ENCODE measurements at regions not wholly inside any gene's neighbourhood (a gene's known extent, or its start where the extent isn't known, plus 50 kb on each side); places are given as distances from the start of the nearest gene placed in this dataset.

DNA sequence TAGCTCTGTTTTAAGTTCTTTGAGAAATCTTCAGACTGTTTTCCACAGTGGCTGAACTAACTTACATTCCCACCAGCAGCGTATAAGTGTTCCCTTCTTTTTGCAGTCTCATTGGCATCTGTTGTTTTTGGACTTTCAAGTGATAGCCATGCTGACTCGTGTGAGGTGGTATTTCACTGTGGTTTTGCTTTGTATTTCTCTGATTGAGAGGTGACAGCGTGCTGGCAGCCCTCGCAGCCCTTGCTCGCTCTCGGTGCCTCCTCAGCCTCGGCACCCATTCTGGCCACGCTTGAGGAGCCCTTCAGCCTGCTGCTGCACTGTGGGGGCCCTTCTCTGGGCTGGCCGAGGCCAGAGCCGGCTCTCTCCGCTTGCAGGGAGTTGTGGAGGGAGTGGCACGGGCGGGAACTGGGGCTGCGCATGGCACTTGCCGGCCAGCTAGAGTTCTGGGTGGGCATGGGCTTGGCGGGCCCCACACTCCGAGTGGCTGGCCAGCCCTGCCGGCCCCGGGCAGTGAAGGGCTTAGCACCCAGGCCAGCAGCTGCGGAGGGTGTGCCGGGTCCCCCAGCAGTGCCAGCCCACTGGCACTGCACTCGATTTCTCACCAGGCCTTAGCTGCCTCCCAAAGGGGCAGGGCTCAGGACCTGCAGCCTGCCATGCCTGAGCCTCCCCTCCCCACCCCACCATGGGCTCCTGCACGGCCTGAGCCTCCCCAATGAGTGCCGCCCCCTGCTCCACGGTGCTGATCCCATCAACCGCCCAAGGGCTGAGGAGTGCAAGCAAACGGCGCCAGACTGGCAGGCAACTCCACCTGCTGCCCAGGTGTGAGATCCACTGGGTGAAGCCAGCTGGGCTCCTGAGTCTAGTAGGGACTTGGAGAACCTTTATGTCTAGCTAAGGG lies 151.8 kb downstream of the IRS1 start:
- Histone ChIP-seq H3K4me3 (no peak overlapping the region), H2AFZ (no peak overlapping the region), H3K27ac (no peak overlapping the region), H3K9me3 (ENCODE audit: low read depth) (no peaks in the 10 kb centered on the region), H3K4me1 (ENCODE audit: insufficient read depth) (peaks cover 47% of the 10 kb centered on the region), H3K79me2 (ENCODE audit: insufficient read depth) (no peaks in the 10 kb centered on the region), H3K4me2 (ENCODE audit: unreplicated experiment) (no peak overlapping the region), H3K9me2 (ENCODE audit: insufficient read depth) (no peaks in the 10 kb centered on the region), H3F3A (ENCODE audit: insufficient read depth) (peaks cover 55% of the 10 kb centered on the region), H3K27me3 (replicated peaks; ENCODE audit: insufficient read depth) (no peaks in the 10 kb centered on the region), H3K36me3 (ENCODE audit: low read depth) (no peaks in the 10 kb centered on the region), H3K9ac (no peak overlapping the region), H4K20me1 (ENCODE audit: insufficient read depth) (no peaks in the 10 kb centered on the region)
- WGBS, 2 experiments (ENCODE audit: low coverage in 1 of 2, low lambda C conversion rate in 2 of 2, missing lambda C conversion rate in 2 of 2): 82 to 83% methylated on average over 20 to 28 of the region's 28 CpGs
- in situ Hi-C loops (cut with MboI): no loop called here
- TF ChIP-seq EZH2 (IDR thresholded peaks at IDR 0.05; ENCODE audit: insufficient read depth, poor library complexity, severe bottlenecking) (no peak), EZH2phosphoT487 (IDR thresholded peaks at IDR 0.05; ENCODE audit: insufficient read depth, low read depth) (no peak)
- no peak for DNase-seq

DNA sequence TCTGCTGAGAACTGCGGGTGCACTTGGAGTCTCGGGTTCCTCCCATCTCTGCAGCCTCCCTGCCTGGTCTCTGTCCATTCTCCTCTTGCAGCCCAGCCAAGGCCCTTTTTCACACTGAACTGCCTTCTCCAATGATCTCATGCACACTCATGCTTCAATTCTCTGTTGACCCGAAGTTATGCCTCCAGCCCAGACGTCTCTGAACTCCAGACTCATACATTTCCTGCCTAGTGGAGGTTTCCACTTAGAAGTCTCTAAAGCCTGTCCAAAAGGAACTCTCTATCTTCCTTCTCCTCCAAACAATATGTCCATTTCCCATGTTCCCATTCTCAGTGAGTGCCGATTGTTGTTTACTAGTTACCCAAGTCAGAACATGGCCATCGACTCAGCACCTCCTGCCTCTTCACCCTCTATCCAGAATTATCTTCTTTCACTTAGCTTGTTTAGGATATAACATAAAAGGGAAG lies 155.2 kb downstream of the IRS1 start:
- in situ Hi-C loops (cut with MboI): no loop called here
- TF ChIP-seq EZH2 (IDR thresholded peaks at IDR 0.05; ENCODE audit: insufficient read depth, poor library complexity, severe bottlenecking): no peak
- TF ChIP-seq EZH2phosphoT487 (IDR thresholded peaks at IDR 0.05; ENCODE audit: insufficient read depth, low read depth): no peak
- Histone ChIP-seq H3K36me3 (ENCODE audit: low read depth) (no peaks in the 10 kb centered on the region), H3K9me3 (ENCODE audit: low read depth) (no peaks in the 10 kb centered on the region), H4K20me1 (ENCODE audit: insufficient read depth) (no peaks in the 10 kb centered on the region), H3K9ac (peak overlapping the region; percentile 32), H3K4me3 (peak overlapping the region; percentile 11; the same call in 1 of the 2 replicates), H3K27me3 (replicated peaks; ENCODE audit: insufficient read depth) (no peaks in the 10 kb centered on the region), H2AFZ (peak overlapping the region; percentile 63), H3K4me2 (ENCODE audit: unreplicated experiment) (peak overlapping the region; percentile 40), H3K27ac (peak overlapping the region; percentile 76), H3K79me2 (ENCODE audit: insufficient read depth) (no peaks in the 10 kb centered on the region), H3K9me2 (ENCODE audit: insufficient read depth) (no peaks in the 10 kb centered on the region), H3K4me1 (ENCODE audit: insufficient read depth) (peaks cover 18% of the 10 kb centered on the region), H3F3A (ENCODE audit: insufficient read depth) (peaks cover 25% of the 10 kb centered on the region)
- WGBS, 2 experiments (ENCODE audit: low coverage in 1 of 2, low lambda C conversion rate in 2 of 2, missing lambda C conversion rate in 2 of 2): 16 to 27% methylated on average over 6 of the region's 6 CpGs
- DNase-seq: peak; percentile 88

DNA sequence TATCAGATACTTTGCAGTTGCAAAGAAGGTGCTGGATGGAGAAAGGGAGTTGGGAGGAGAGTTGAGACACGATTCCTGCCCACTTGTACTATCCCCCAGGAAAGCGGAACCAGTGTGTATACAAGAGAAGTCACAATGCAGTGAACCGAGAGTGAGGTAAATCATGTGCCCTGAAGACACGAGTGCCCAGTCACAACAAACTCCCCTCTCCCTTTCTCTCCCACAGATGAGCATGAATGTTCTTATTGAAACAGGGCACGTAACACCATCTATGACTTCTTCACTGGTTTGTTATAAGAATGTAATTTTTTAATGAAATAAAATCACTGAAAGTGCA lies 155.7 kb downstream of the IRS1 start:
- DNase-seq: no peak
- Histone ChIP-seq H3F3A (ENCODE audit: insufficient read depth) (peaks cover 24% of the 10 kb centered on the region), H3K79me2 (ENCODE audit: insufficient read depth) (no peaks in the 10 kb centered on the region), H3K36me3 (ENCODE audit: low read depth) (no peaks in the 10 kb centered on the region), H3K9me3 (ENCODE audit: low read depth) (no peaks in the 10 kb centered on the region), H3K4me1 (ENCODE audit: insufficient read depth) (peaks cover 18% of the 10 kb centered on the region), H3K9ac (no peak overlapping the region), H3K4me2 (ENCODE audit: unreplicated experiment) (peak overlapping the region; percentile 40), H3K9me2 (ENCODE audit: insufficient read depth) (no peaks in the 10 kb centered on the region), H3K4me3 (no peak overlapping the region), H2AFZ (peak overlapping the region; percentile 63; the same call in 1 of the 2 replicates), H3K27ac (peak overlapping the region; percentile 76), H4K20me1 (ENCODE audit: insufficient read depth) (no peaks in the 10 kb centered on the region), H3K27me3 (replicated peaks; ENCODE audit: insufficient read depth) (no peaks in the 10 kb centered on the region)
- TF ChIP-seq EZH2 (IDR thresholded peaks at IDR 0.05; ENCODE audit: insufficient read depth, poor library complexity, severe bottlenecking): no peak
- TF ChIP-seq EZH2phosphoT487 (IDR thresholded peaks at IDR 0.05; ENCODE audit: insufficient read depth, low read depth): no peak
- WGBS, 2 experiments (ENCODE audit: low coverage in 1 of 2, low lambda C conversion rate in 2 of 2, missing lambda C conversion rate in 2 of 2): 96% methylated on average over 5 of the region's 5 CpGs
- in situ Hi-C loops (cut with MboI): no loop called here

DNA sequence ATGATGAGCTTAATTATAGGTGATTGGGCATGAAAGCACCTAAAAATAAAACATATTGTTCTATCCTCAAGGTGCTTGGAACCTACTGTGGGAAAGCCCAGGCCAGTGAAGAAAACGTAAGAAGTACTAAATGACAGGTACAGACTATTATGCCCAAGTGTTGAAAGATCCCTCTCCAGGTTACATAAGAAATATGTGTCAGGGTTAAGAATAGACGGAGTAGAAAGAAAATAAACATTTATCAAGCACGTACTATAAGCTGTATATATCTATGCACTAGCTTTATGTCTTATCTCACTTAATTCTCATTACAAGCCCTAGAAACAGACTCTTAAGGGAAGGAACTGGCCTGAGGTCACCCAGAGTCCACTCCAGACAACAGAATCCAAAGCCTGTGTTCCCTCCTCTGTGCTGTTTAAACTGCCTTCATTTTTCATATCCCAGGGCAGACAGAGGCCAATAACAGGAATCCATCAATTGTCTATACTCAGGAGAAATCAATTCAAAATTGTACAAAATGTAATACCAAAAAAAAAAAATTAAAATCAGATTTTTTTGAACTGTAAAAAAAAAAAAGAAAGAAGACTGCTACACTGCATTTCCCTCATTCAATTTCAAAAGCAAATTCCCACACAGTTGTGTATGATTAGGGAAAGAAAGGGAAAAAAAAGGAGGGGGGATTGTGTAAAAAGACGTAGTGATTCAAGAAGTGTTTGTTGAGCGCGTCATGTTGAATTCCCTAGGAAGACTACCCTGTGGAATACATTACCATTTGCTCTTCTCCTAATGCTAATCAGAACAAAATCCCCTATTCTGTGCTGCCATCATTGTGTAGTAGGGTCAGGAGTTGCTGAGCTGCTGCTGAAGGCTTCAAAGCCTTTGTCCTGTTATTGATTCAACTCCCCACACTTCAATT lies 156.3 kb downstream of the IRS1 start:
- no peak overlapping the region for H2AFZ ChIP-seq
- no peaks in the 10 kb centered on the region for H3K27me3 ChIP-seq (replicated peaks; ENCODE audit: insufficient read depth)
- no peak overlapping the region for H3K4me2 ChIP-seq (ENCODE audit: unreplicated experiment)
- 82 to 87% methylated on average over 6 of the region's 6 CpGs for WGBS, 2 experiments (ENCODE audit: low coverage in 1 of 2, low lambda C conversion rate in 2 of 2, missing lambda C conversion rate in 2 of 2)
- H3K79me2 ChIP-seq (ENCODE audit: insufficient read depth): no peaks in the 10 kb centered on the region
- no peak overlapping the region for H3K9ac ChIP-seq
- no peak overlapping the region for H3K4me3 ChIP-seq
- H3K9me3 ChIP-seq (ENCODE audit: low read depth): no peaks in the 10 kb centered on the region
- H3K27ac ChIP-seq: peak overlapping the region; percentile 76; the same call in 1 of the 2 replicates
- peak; percentile 25 for DNase-seq
- no peaks in the 10 kb centered on the region for H3K9me2 ChIP-seq (ENCODE audit: insufficient read depth)
- in situ Hi-C loops (cut with MboI): no loop called here
- H3K4me1 ChIP-seq (ENCODE audit: insufficient read depth): peaks cover 18% of the 10 kb centered on the region
- H3K36me3 ChIP-seq (ENCODE audit: low read depth): no peaks in the 10 kb centered on the region
- H4K20me1 ChIP-seq (ENCODE audit: insufficient read depth): no peaks in the 10 kb centered on the region
- H3F3A ChIP-seq (ENCODE audit: insufficient read depth): peaks cover 24% of the 10 kb centered on the region
- TF ChIP-seq EZH2phosphoT487 (IDR thresholded peaks at IDR 0.05; ENCODE audit: insufficient read depth, low read depth): no peak
- no peak for TF ChIP-seq EZH2 (IDR thresholded peaks at IDR 0.05; ENCODE audit: insufficient read depth, poor library complexity, severe bottlenecking)

All from GM23248 (cell line).